Mesendoderm (in vitro differentiated cells): ENCODE measurements at regions not wholly inside any gene's neighbourhood (a gene's known extent, or its start where the extent isn't known, plus 50 kb on each side); places are given as distances from the start of the nearest gene placed in this dataset.

Source experiments
- DNase-seq: peaks from one replicate; pipeline ENCODE4 v3.0.0; 2013
- H2AK5ac ChIP-seq: 2 replicates; pipeline ENCODE4 v1.6.1; 2013; ENCODE audit warnings: low read length, inconsistent platforms
- H2BK120ac ChIP-seq: 2 replicates; pipeline ENCODE4 v1.6.1; 2013; ENCODE audit warnings: low read depth, mild to moderate bottlenecking, low read length, moderate library complexity, mixed read lengths
- H2BK15ac ChIP-seq: replicated peaks from 2 replicates; pipeline ENCODE4 v1.6.1; 2013; ENCODE audit warnings: low read depth, mild to moderate bottlenecking, moderate library complexity
- H2BK5ac ChIP-seq: 2 replicates; pipeline ENCODE4 v1.6.1; 2013; ENCODE audit warnings: low read length, inconsistent platforms
- H3K18ac ChIP-seq: 2 replicates; pipeline ENCODE4 v1.6.1; 2013; ENCODE audit warnings: mild to moderate bottlenecking, low read length, mixed read lengths
- H3K23ac ChIP-seq: one replicate; pipeline ENCODE4 v1.6.1; 2013; ENCODE audit warnings: low read length
- H3K27ac ChIP-seq: 2 replicates; pipeline ENCODE4 v1.5.1; 2013; ENCODE audit warnings: low read depth, mild to moderate bottlenecking, inconsistent platforms, low read length, moderate library complexity
- H3K27me3 ChIP-seq: 2 replicates; pipeline ENCODE4 v1.6.1; 2013; ENCODE audit warnings: low read length, control low read depth, mild to moderate bottlenecking, inconsistent platforms; ENCODE audit not compliant: insufficient read depth, poor library complexity
- H3K36me3 ChIP-seq: 2 replicates; pipeline ENCODE4 v1.6.1; 2013; ENCODE audit warnings: low read length, inconsistent platforms; ENCODE audit not compliant: control insufficient read depth, insufficient read depth
- H3K4ac ChIP-seq: one replicate; pipeline ENCODE4 v1.6.1; 2013; ENCODE audit warnings: low read depth, mild to moderate bottlenecking, low read length, moderate library complexity
- H3K4me1 ChIP-seq: 2 replicates; pipeline ENCODE4 v1.6.1; 2013; ENCODE audit warnings: low read depth, low read length, inconsistent platforms; ENCODE audit not compliant: control insufficient read depth
- H3K4me2 ChIP-seq: 2 replicates; pipeline ENCODE4 v1.6.1; 2013; ENCODE audit warnings: low read length
- H3K4me3 ChIP-seq: 2 replicates; pipeline ENCODE4 v1.5.1; 2013; ENCODE audit warnings: mild to moderate bottlenecking, low read length
- H3K56ac ChIP-seq: one replicate; pipeline ENCODE4 v1.6.1; 2013; ENCODE audit warnings: low read length
- H3K79me1 ChIP-seq: 2 replicates; pipeline ENCODE4 v1.6.1; 2013; ENCODE audit warnings: low read length, inconsistent platforms
- H3K79me2 ChIP-seq: 2 replicates; pipeline ENCODE4 v1.6.1; 2013; ENCODE audit warnings: mild to moderate bottlenecking, low read length; ENCODE audit not compliant: control insufficient read depth, insufficient read depth
- H3K9ac ChIP-seq: 2 replicates; pipeline ENCODE4 v1.6.1; 2013; ENCODE audit warnings: low read length, inconsistent platforms
- H4K5ac ChIP-seq: one replicate; pipeline ENCODE4 v1.6.1; 2013; ENCODE audit warnings: low read length
- H4K8ac ChIP-seq: one replicate; pipeline ENCODE4 v1.6.1; 2013; ENCODE audit warnings: low read depth, mild to moderate bottlenecking, control low read depth, low read length, moderate library complexity
- WGBS: extraction: QIAGEN DNeasy Blood & Tissue Kit; methylation state at CpG from one replicate; pipeline ENCODE4 v1.1.7; 2013; ENCODE audit warnings: low lambda C conversion rate, missing lambda C conversion rate; ENCODE audit not compliant: insufficient coverage; ENCODE audit errors: extremely low coverage; 5-methylcytosine and 5-hydroxymethylcytosine counted together

- no peak overlapping the region for H3K4ac ChIP-seq
- H3K27me3 ChIP-seq: no peaks in the 10 kb centered on the region
- H3K9ac ChIP-seq: no peak overlapping the region
- no peak overlapping the region for H2AK5ac ChIP-seq
- H3K56ac ChIP-seq: no peak overlapping the region
- H3K23ac ChIP-seq: no peak overlapping the region
- H4K8ac ChIP-seq: no peak overlapping the region
- no peak overlapping the region for H2BK120ac ChIP-seq
- H3K36me3 ChIP-seq: no peaks in the 10 kb centered on the region
- no peak overlapping the region for H3K4me3 ChIP-seq
- no peaks in the 10 kb centered on the region for H3K79me1 ChIP-seq
- no peak overlapping the region for H3K4me2 ChIP-seq
- WGBS: no CpG with 5 or more reads among the region's 6 CpGs
- H4K5ac ChIP-seq: no peak overlapping the region
- no peak overlapping the region for H3K27ac ChIP-seq
- H3K4me1 ChIP-seq: no peaks in the 10 kb centered on the region
- H2BK5ac ChIP-seq: no peak overlapping the region
- no peak for DNase-seq
- H3K18ac ChIP-seq: no peak overlapping the region
- H3K79me2 ChIP-seq: no peaks in the 10 kb centered on the region
- no peak overlapping the region for H2BK15ac ChIP-seq
Observed at GRCh38 chr6:163930012-163930411, 515.5 kb downstream of the QKI start.

GRCh38 chr6:163929538-163929937 is 515.0 kb downstream of the QKI start:
- no peak overlapping the region for H3K4me2 ChIP-seq
- no peak for DNase-seq

GRCh38 chr6:163926642-163927041 is 512.1 kb downstream of the QKI start:
- no peak overlapping the region for H2AK5ac ChIP-seq
- H3K18ac ChIP-seq: no peak overlapping the region
- H3K79me1 ChIP-seq: no peaks in the 10 kb centered on the region
- H4K8ac ChIP-seq: no peak overlapping the region
- H3K56ac ChIP-seq: no peak overlapping the region
- H3K23ac ChIP-seq: no peak overlapping the region
- H3K27ac ChIP-seq: no peak overlapping the region
- no peak overlapping the region for H4K5ac ChIP-seq
- DNase-seq: no peak
- no peak overlapping the region for H3K9ac ChIP-seq
- H3K4me1 ChIP-seq: no peaks in the 10 kb centered on the region
- no peak overlapping the region for H2BK15ac ChIP-seq
- H3K79me2 ChIP-seq: no peaks in the 10 kb centered on the region
- no CpG with 5 or more reads among the region's 7 CpGs for WGBS
- no peaks in the 10 kb centered on the region for H3K36me3 ChIP-seq
- H3K4ac ChIP-seq: no peak overlapping the region
- no peaks in the 10 kb centered on the region for H3K27me3 ChIP-seq
- no peak overlapping the region for H3K4me3 ChIP-seq
- H3K4me2 ChIP-seq: no peak overlapping the region
- H2BK5ac ChIP-seq: no peak overlapping the region
- H2BK120ac ChIP-seq: no peak overlapping the region

More at GRCh38 chr6:163929538-163929937, 515.0 kb downstream of the QKI start:
- Histone ChIP-seq H3K4me3 (no peak overlapping the region), H3K4me1 (no peaks in the 10 kb centered on the region), H2BK5ac (no peak overlapping the region), H4K8ac (no peak overlapping the region), H4K5ac (no peak overlapping the region), H3K36me3 (no peaks in the 10 kb centered on the region), H3K27me3 (no peaks in the 10 kb centered on the region), H3K79me1 (no peaks in the 10 kb centered on the region), H3K9ac (no peak overlapping the region), H3K56ac (no peak overlapping the region), H2AK5ac (no peak overlapping the region), H3K23ac (no peak overlapping the region), H3K4ac (no peak overlapping the region), H3K27ac (no peak overlapping the region), H3K18ac (no peak overlapping the region), H2BK15ac (no peak overlapping the region), H2BK120ac (no peak overlapping the region), H3K79me2 (no peaks in the 10 kb centered on the region)
- no CpG with 5 or more reads among the region's 3 CpGs for WGBS

GRCh38 chr6:163925839-163926238 is 511.3 kb downstream of the QKI start:
- Histone ChIP-seq H2BK15ac (no peak overlapping the region), H3K27ac (no peak overlapping the region), H3K18ac (no peak overlapping the region), H3K36me3 (no peaks in the 10 kb centered on the region), H3K79me2 (no peaks in the 10 kb centered on the region), H3K4me3 (no peak overlapping the region), H3K4ac (no peak overlapping the region), H4K8ac (no peak overlapping the region), H3K9ac (no peak overlapping the region), H4K5ac (no peak overlapping the region), H3K56ac (no peak overlapping the region), H3K4me2 (no peak overlapping the region), H2BK5ac (no peak overlapping the region), H2AK5ac (no peak overlapping the region), H3K23ac (no peak overlapping the region), H3K4me1 (no peaks in the 10 kb centered on the region), H2BK120ac (no peak overlapping the region), H3K27me3 (no peaks in the 10 kb centered on the region), H3K79me1 (no peaks in the 10 kb centered on the region)
- no peak for DNase-seq
- no CpG with 5 or more reads among the region's 5 CpGs for WGBS

DNA sequence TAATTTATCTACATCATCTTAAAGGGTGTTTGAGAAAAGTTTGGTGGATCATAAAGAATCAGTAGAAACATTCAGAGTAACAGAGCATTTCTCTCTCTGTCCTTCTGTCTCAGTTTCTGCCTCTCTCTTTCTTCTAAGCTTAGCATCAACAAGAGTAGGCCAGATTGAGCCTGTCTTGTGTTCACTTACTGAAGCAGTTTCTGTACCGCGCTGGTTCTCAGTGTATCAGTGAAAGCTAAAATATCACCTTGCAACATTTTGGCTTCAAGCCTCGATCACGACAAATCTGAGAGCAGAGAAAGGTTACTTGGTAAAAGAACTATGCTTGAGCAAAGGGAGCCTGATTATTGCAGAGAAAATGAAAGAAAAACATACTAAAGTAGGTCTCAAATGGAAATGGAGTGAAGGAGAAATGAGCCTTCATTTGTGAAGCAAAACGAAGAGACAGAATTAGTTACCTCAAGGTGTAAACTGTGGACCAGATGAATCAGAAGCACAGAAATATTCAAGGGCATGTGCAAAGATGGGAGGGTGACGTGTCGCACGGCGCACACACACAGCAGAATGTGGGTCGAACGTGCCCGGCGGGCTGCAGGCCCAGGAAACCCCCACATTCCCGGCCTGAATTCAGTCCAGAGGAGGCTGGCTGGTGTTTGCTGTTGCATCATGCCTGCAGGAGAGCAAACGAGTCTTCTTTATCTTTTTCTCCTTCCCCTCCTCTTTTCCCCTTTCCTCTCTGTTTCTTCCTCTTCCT is 509.3 kb downstream of the QKI start:
- Histone ChIP-seq H3K36me3 (no peaks in the 10 kb centered on the region), H3K79me2 (no peaks in the 10 kb centered on the region), H3K4me1 (no peaks in the 10 kb centered on the region), H3K18ac (no peak overlapping the region), H4K5ac (no peak overlapping the region), H4K8ac (no peak overlapping the region), H2AK5ac (no peak overlapping the region), H2BK5ac (no peak overlapping the region), H3K27ac (no peak overlapping the region), H3K27me3 (no peaks in the 10 kb centered on the region), H2BK120ac (no peak overlapping the region), H3K4me3 (no peak overlapping the region), H3K4me2 (no peak overlapping the region), H3K79me1 (no peaks in the 10 kb centered on the region), H3K4ac (no peak overlapping the region), H3K9ac (no peak overlapping the region), H2BK15ac (no peak overlapping the region), H3K23ac (no peak overlapping the region), H3K56ac (no peak overlapping the region)
- no peak for DNase-seq
- WGBS: no CpG with 5 or more reads among the region's 15 CpGs

- Histone ChIP-seq H3K36me3 (no peaks in the 10 kb centered on the region), H2BK5ac (no peak overlapping the region), H3K79me1 (no peaks in the 10 kb centered on the region), H2BK120ac (no peak overlapping the region), H3K18ac (no peak overlapping the region), H3K27me3 (no peaks in the 10 kb centered on the region), H2BK15ac (no peak overlapping the region), H2AK5ac (no peak overlapping the region), H3K9ac (no peak overlapping the region), H4K8ac (no peak overlapping the region), H3K27ac (no peak overlapping the region), H3K4me2 (no peak overlapping the region), H3K56ac (no peak overlapping the region), H3K4ac (no peak overlapping the region), H3K4me3 (no peak overlapping the region), H3K23ac (no peak overlapping the region), H4K5ac (no peak overlapping the region), H3K79me2 (no peaks in the 10 kb centered on the region), H3K4me1 (no peaks in the 10 kb centered on the region)
- DNase-seq: no peak
- WGBS: no CpG with 5 or more reads among the region's 4 CpGs
Observed at GRCh38 chr6:163922562-163922961, 508.0 kb downstream of the QKI start.
